Suprapubic skin (tissue), 4 donors: ENCODE measurements at regions not wholly inside any gene's neighbourhood (a gene's known extent, or its start where the extent isn't known, plus 50 kb on each side); places are given as distances from the start of the nearest gene placed in this dataset.
"Not testable (repeated sequence)": the region's sequence is repeated elsewhere in the genome, so short reads cannot be mapped to it uniquely, and the experiment has no call there.

Experiments
- DNase-seq, 2 donors: peaks; one replicate each; pipeline ENCODE4 v3.0.0-alpha.2; 2019; ENCODE audit warnings: low spot score in 2 of 2
- H3K27ac ChIP-seq: fragments of 200-600 bp; sonication (generic); one replicate; pipeline ENCODE4 v1.5.1; 2019
- H3K27me3 ChIP-seq: fragments of 200-600 bp; sonication (generic); one replicate; pipeline ENCODE4 v1.5.1; 2019
- H3K36me3 ChIP-seq: fragments of 200-600 bp; sonication (generic); one replicate; pipeline ENCODE4 v1.5.1; 2019
- H3K4me1 ChIP-seq: fragments of 200-600 bp; sonication (generic); one replicate; pipeline ENCODE4 v1.5.1; 2019
- H3K4me3 ChIP-seq: fragments of 200-600 bp; sonication (generic); one replicate; pipeline ENCODE4 v1.5.1; 2019; ENCODE audit warnings: mild to moderate bottlenecking
- H3K9me3 ChIP-seq: fragments of 200-600 bp; sonication (generic); one replicate; pipeline ENCODE4 v1.5.1; 2019
- CTCF ChIP-seq, 2 donors: fragments of 200-600 bp in 1 of 2; fragments of 450-650 bp in 1 of 2; sonication (generic) in 1 of 2; IDR thresholded peaks; one replicate each; pipeline ENCODE4 v1.5.1; 2016 to 2019; ENCODE audit warnings: antibody characterized with exemption in 2 of 2, mild to moderate bottlenecking in 1 of 2, moderate library complexity in 1 of 2
- EP300 ChIP-seq: sonication (generic); formaldehyde crosslinking; IDR thresholded peaks from one replicate; pipeline ENCODE4 v1.6.1; 2017; ENCODE audit warnings: antibody characterized with exemption
- POLR2A ChIP-seq, 2 donors: fragments of 450-650 bp; IDR thresholded peaks; one replicate each; pipeline ENCODE4 v1.6.1; 2017; ENCODE audit warnings: antibody characterized with exemption in 2 of 2, mild to moderate bottlenecking in 2 of 2, moderate library complexity in 2 of 2
- POLR2AphosphoS5 ChIP-seq, 3 donors: sonication (generic); formaldehyde crosslinking; IDR thresholded peaks; one replicate each; pipeline ENCODE4 v1.6.1; 2017; ENCODE audit warnings: antibody characterized with exemption in 3 of 3
- WGBS: methylation state at CpG from one replicate; pipeline ENCODE4 v1.1.5; 2018; 5-methylcytosine and 5-hydroxymethylcytosine counted together

GRCh38 chr17:63039899-63040602 lies 74.0 kb downstream of the TANC2 start:
- H3K4me3 ChIP-seq = no peak overlapping the region
- no peaks in the 10 kb centered on the region for H3K36me3 ChIP-seq
- no peaks in the 10 kb centered on the region for H3K4me1 ChIP-seq
- H3K9me3 ChIP-seq = no peaks in the 10 kb centered on the region
- H3K27ac ChIP-seq = no peak overlapping the region
- DNase-seq = no peak
- 65% methylated on average over 5 of the region's 5 CpGs for WGBS
- no peaks in the 10 kb centered on the region for H3K27me3 ChIP-seq
- TF ChIP-seq CTCF (IDR thresholded peaks at IDR 0.05) (no peak), POLR2AphosphoS5 (IDR thresholded peaks at IDR 0.05) (no peak), EP300 (no peak), POLR2A (IDR thresholded peaks at IDR 0.05) (no peak)

- Histone ChIP-seq H3K36me3 (no peaks in the 10 kb centered on the region), H3K27ac (no peak overlapping the region), H3K4me1 (no peaks in the 10 kb centered on the region), H3K27me3 (no peaks in the 10 kb centered on the region), H3K9me3 (no peaks in the 10 kb centered on the region), H3K4me3 (no peak overlapping the region)
- TF ChIP-seq EP300 (no peak), POLR2AphosphoS5 (IDR thresholded peaks at IDR 0.05) (no peak), POLR2A (IDR thresholded peaks at IDR 0.05) (no peak), CTCF (IDR thresholded peaks at IDR 0.05) (no peak)
- no peak for DNase-seq
These were observed 74.8 kb downstream of the TANC2 start for GRCh38 chr17:63040816-63041215.

- Histone ChIP-seq H3K9me3 (no peaks in the 10 kb centered on the region), H3K36me3 (no peaks in the 10 kb centered on the region), H3K27ac (no peak overlapping the region), H3K4me3 (no peak overlapping the region), H3K27me3 (no peaks in the 10 kb centered on the region), H3K4me1 (no peaks in the 10 kb centered on the region)
- 82% methylated on average over 4 of the region's 4 CpGs for WGBS
- no peak for TF ChIP-seq POLR2AphosphoS5 (IDR thresholded peaks at IDR 0.05)
- no peak for TF ChIP-seq EP300
- TF ChIP-seq CTCF (IDR thresholded peaks at IDR 0.05) = no peak
- no peak for TF ChIP-seq POLR2A (IDR thresholded peaks at IDR 0.05)
- no peak for DNase-seq
These were observed 75.2 kb downstream of the TANC2 start for GRCh38 chr17:63041251-63041650.

GRCh38 chr17:63041722-63042121 lies 75.7 kb downstream of the TANC2 start:
- no peak overlapping the region for H3K27ac ChIP-seq
- 65% methylated on average over 2 of the region's 2 CpGs for WGBS
- no peak overlapping the region for H3K4me3 ChIP-seq
- no peaks in the 10 kb centered on the region for H3K4me1 ChIP-seq
- no peaks in the 10 kb centered on the region for H3K36me3 ChIP-seq
- no peak for DNase-seq
- H3K9me3 ChIP-seq = no peaks in the 10 kb centered on the region
- no peaks in the 10 kb centered on the region for H3K27me3 ChIP-seq
- TF ChIP-seq CTCF (IDR thresholded peaks at IDR 0.05) (no peak), POLR2A (IDR thresholded peaks at IDR 0.05) (no peak), POLR2AphosphoS5 (IDR thresholded peaks at IDR 0.05) (no peak)

- no peak for DNase-seq
- no peak for TF ChIP-seq CTCF (IDR thresholded peaks at IDR 0.05)
- no peak for TF ChIP-seq POLR2A (IDR thresholded peaks at IDR 0.05)
- TF ChIP-seq EP300 = no peak
- TF ChIP-seq POLR2AphosphoS5 (IDR thresholded peaks at IDR 0.05) = no peak
- Histone ChIP-seq H3K9me3 (no peaks in the 10 kb centered on the region), H3K36me3 (no peaks in the 10 kb centered on the region), H3K27ac (no peak overlapping the region), H3K4me3 (no peak overlapping the region), H3K4me1 (no peaks in the 10 kb centered on the region), H3K27me3 (no peaks in the 10 kb centered on the region)
- WGBS = 65% methylated on average over 2 of the region's 2 CpGs
These were observed 76.3 kb downstream of the TANC2 start for GRCh38 chr17:63042256-63042812.

- DNase-seq = not testable (repeated sequence)
- 90% methylated on average over 2 of the region's 2 CpGs for WGBS
These were observed 91.5 kb downstream of the TANC2 start for GRCh38 chr17:63057560-63057959.

More at GRCh38 chr17:63057560-63057959, 91.5 kb downstream of the TANC2 start:
- not testable (repeated sequence) for H3K36me3 ChIP-seq, H3K4me1 ChIP-seq, H3K27ac ChIP-seq, H3K9me3 ChIP-seq, H3K4me3 ChIP-seq, H3K27me3 ChIP-seq
